ENCODE measurements at regions not wholly inside any gene's neighbourhood (a gene's known extent, or its start where the extent isn't known, plus 50 kb on each side); places are given as distances from the start of the nearest gene placed in this dataset.
"Not testable (repeated sequence)": the region's sequence is repeated elsewhere in the genome, so short reads cannot be mapped to it uniquely, and the experiment has no call there.

DNA sequence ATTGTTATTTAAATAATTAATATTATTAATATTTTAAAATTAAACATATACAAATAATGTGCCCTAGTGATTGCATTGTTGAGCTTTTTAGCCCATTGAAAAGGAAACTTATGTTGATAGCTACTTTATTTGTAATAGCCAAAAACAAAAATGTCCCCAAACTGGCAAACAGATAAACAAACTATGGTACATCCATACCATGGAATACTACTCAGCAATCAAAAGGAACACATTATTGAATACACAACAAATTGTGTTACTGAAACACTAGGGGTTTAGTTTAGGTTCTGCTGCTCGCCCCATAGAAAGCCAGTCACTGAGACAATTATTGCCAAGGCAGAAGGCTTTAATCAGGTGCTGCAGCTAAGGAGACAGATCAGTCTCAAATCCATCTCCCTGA, 239.7 kb upstream of the KITLG start:
- in situ Hi-C loops (cut with HindIII; ENCODE audit: low sequenced_read_pairs), result loop anchor here (10.0 kb wide), 1 partner anchor 155 kb away; no protein-coding TSS in a partner anchor
- no peak for DNase-seq (ENCODE audit: low read depth)
- no peak overlapping the region for H3K4me3 ChIP-seq (ENCODE audit: low read depth, low read length)
- TF ChIP-seq CTCF (IDR thresholded peaks at IDR 0.05; ENCODE audit: low read depth, low read length, missing control alignments), result no peak

DNA sequence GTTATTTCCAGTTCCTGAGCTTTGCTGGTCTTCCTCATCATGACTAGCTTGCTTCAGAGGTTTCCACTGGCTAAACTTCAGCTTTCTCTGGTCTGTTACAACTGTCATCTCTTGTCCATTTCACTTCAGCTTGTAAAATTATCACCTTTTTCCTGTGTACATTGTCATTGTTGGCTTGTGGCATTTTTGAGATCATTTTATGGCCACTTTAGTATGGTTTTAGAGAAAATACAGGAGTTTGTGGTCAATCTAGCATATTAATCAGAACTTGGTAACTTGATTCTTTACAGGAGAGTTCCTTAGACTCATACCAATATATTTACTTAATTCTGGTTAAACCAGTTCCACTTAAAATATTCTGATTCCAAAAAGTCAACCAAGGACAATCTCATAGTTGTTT, 235.9 kb upstream of the KITLG start:
- no peak overlapping the region for H3K4me3 ChIP-seq (ENCODE audit: low read depth, low read length)
- no peak for TF ChIP-seq CTCF (IDR thresholded peaks at IDR 0.05; ENCODE audit: low read depth, low read length, missing control alignments)
- in situ Hi-C loops (cut with HindIII; ENCODE audit: low sequenced_read_pairs), result no loop called here
- DNase-seq (ENCODE audit: low read depth), result no peak

DNA sequence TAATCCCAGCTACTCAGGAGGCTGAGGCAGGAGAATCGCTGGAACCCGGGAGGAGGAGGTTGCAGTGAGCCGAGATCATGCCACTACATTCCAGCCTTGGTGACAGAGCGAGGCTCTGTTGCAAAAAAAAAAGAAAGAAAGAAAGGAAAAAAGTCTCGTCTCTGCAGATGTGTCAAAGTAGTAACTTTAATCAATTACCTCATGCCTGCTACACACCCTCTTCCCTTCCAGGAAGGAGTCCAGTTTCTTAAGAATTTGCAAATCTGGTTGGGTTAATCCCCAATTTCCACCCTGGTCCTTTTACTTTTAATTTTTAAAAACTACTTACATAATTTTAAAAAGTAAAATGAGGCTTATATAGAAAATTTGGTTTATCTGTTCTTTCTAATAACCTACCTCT, 234.5 kb upstream of the KITLG start:
- no peak overlapping the region for H3K4me3 ChIP-seq (ENCODE audit: low read depth, low read length)
- no peak for DNase-seq (ENCODE audit: low read depth)
- no peak for TF ChIP-seq CTCF (IDR thresholded peaks at IDR 0.05; ENCODE audit: low read depth, low read length, missing control alignments)
- in situ Hi-C loops (cut with HindIII; ENCODE audit: low sequenced_read_pairs), result no loop called here

GRCh38 chr12:88812610-88813009, 232.3 kb upstream of the KITLG start:
- no peak for TF ChIP-seq CTCF (IDR thresholded peaks at IDR 0.05; ENCODE audit: low read depth, low read length, missing control alignments)
- in situ Hi-C loops (cut with HindIII; ENCODE audit: low sequenced_read_pairs), result no loop called here
- DNase-seq (ENCODE audit: low read depth), result no peak
- H3K4me3 ChIP-seq (ENCODE audit: low read depth, low read length), result no peak overlapping the region

DNA sequence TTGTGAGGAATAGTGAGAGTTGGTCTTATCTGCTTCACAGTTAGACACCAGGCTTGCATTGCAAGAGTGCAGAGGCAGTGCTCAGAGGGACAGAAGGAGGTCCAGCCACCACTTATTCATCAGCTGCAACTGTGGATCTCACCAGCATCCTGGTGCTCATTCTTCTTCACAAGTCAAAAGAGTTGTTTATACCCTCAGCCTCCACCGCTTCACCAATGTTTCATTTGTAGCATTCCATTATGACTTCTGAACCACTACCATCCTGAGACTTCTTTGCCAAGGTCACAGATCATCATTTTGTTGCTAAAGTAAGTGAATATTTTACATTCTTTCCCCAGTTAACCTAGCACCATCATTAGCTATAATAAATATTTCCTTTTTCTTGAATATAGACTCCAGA, 230.5 kb upstream of the KITLG start:
- no peak for DNase-seq (ENCODE audit: low read depth)

GRCh38 chr12:88809841-88810240, 229.6 kb upstream of the KITLG start:
- in situ Hi-C loops (cut with HindIII; ENCODE audit: low sequenced_read_pairs); DNase-seq (ENCODE audit: low read depth); H3K4me3 ChIP-seq (ENCODE audit: low read depth, low read length): not testable (repeated sequence)

More for the DNA sequence above, 230.5 kb upstream of the KITLG start:
- in situ Hi-C loops (cut with HindIII; ENCODE audit: low sequenced_read_pairs), result no loop called here
- TF ChIP-seq CTCF (IDR thresholded peaks at IDR 0.05; ENCODE audit: low read depth, low read length, missing control alignments), result no peak
- no peak overlapping the region for H3K4me3 ChIP-seq (ENCODE audit: low read depth, low read length)

- DNase-seq (ENCODE audit: low read depth), result no peak
- no peak for TF ChIP-seq CTCF (IDR thresholded peaks at IDR 0.05; ENCODE audit: low read depth, low read length, missing control alignments)
- no peak overlapping the region for H3K4me3 ChIP-seq (ENCODE audit: low read depth, low read length)
- in situ Hi-C loops (cut with HindIII; ENCODE audit: low sequenced_read_pairs), result no loop called here
Observed at GRCh38 chr12:88805692-88806091, 225.4 kb upstream of the KITLG start.
